Spinal cord (tissue), 9 donors: ENCODE measurements at regions not wholly inside any gene's neighbourhood (a gene's known extent, or its start where the extent isn't known, plus 50 kb on each side); places are given as distances from the start of the nearest gene placed in this dataset.
A peak's percentile ranks its signal among the peaks of the same experiment; 100 is the strongest.

ENCODE experiments used
- DNase-seq, 6 donors: peaks; one replicate each; pipeline versions ENCODE4 v3.0.0 to v3.0.0-alpha.2; 2013 to 2015; ENCODE audit warnings: low spot score in 6 of 6, low read depth in 4 of 6
- H3K27ac ChIP-seq: one replicate; pipeline ENCODE4 v1.5.1; 2013; ENCODE audit warnings: low read depth, low read length, control low read depth
- H3K27me3 ChIP-seq: one replicate; pipeline ENCODE4 v1.6.1; 2013; ENCODE audit warnings: low read length; ENCODE audit not compliant: control insufficient read depth, insufficient read depth
- H3K36me3 ChIP-seq: one replicate; pipeline ENCODE4 v1.6.1; 2013; ENCODE audit warnings: low read length; ENCODE audit not compliant: control insufficient read depth, insufficient read depth
- H3K4me1 ChIP-seq: one replicate; pipeline ENCODE4 v1.6.1; 2013; ENCODE audit warnings: low read length; ENCODE audit not compliant: control insufficient read depth, insufficient read depth
- H3K4me3 ChIP-seq: one replicate; pipeline ENCODE4 v1.5.1; 2013; ENCODE audit warnings: low read depth, low read length, control low read depth
- H3K9me3 ChIP-seq: one replicate; pipeline ENCODE4 v1.6.1; 2013; ENCODE audit warnings: low read length; ENCODE audit not compliant: control insufficient read depth, insufficient read depth
- WGBS: methylation state at CpG from one replicate; pipeline ENCODE4 v1.1.5; 2013; ENCODE audit warnings: missing lambda C conversion rate; ENCODE audit not compliant: insufficient coverage; 5-methylcytosine and 5-hydroxymethylcytosine counted together
- donor health status: healthy.

DNA sequence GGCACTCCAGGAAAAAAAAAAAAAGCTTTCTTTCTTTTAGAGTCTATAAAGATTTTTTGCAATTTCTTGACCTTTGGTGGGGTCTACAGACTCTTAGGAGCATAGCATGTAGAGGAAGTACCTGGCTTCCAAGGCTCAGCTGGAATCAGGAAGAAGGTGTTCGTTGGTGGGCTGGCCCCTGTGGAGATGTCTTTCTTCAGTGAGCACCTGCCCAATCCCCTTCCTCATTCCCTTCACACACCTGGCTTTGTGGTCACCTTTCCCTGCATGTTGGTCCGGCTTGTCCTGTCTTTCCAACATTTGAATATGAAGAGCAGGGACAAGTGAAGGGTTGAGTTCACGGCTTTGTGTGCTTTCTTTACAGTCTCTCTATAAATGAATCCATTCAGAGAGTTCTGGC is 352.4 kb downstream of the HAPSTR1 start:
- Histone ChIP-seq H3K27me3 (no peaks in the 10 kb centered on the region), H3K4me3 (no peak overlapping the region), H3K36me3 (no peaks in the 10 kb centered on the region), H3K4me1 (no peaks in the 10 kb centered on the region), H3K27ac (no peak overlapping the region), H3K9me3 (no peaks in the 10 kb centered on the region)
- no peak for DNase-seq
- 47% methylated on average over 2 of the region's 3 CpGs for WGBS

DNA sequence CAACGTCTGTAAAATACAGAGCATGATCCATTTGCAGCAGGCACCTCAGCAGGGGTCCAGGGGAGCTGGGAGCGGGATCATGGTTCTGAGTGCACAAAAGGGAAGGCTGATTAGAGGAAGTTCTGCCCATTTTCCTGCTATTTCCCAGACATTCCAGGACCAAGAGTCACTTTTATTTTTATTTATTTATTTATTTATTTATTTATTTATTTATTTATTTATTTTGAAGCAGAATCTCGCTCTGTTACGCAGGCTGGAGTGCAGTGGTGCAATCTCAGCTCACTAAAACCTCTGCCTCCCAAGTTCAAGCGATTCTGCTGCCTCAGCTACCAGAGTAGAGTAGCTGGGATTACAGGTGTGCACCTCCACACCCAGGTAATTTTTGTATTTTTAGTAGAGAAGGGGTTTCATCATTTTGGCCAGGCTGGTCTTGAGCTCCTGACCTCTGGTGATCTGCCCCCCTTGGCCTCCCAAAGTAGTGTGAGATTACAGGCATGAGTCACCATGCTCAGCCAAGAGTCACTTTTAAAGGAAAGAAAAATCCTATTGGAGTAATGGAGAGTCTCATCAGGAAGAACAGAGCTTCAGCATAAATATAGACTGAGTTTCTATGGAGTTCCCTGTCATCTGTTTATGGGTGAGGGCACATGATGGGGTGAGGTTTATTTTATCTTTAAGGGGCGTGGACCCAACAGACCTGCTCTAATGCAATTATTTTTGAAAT is 355.2 kb downstream of the HAPSTR1 start:
- H3K9me3 ChIP-seq = no peaks in the 10 kb centered on the region
- no peaks in the 10 kb centered on the region for H3K27me3 ChIP-seq
- 67% methylated on average over 2 of the region's 6 CpGs for WGBS
- DNase-seq = no peak
- no peak overlapping the region for H3K4me3 ChIP-seq
- H3K4me1 ChIP-seq = no peaks in the 10 kb centered on the region
- H3K27ac ChIP-seq = no peak overlapping the region
- H3K36me3 ChIP-seq = no peaks in the 10 kb centered on the region

DNA sequence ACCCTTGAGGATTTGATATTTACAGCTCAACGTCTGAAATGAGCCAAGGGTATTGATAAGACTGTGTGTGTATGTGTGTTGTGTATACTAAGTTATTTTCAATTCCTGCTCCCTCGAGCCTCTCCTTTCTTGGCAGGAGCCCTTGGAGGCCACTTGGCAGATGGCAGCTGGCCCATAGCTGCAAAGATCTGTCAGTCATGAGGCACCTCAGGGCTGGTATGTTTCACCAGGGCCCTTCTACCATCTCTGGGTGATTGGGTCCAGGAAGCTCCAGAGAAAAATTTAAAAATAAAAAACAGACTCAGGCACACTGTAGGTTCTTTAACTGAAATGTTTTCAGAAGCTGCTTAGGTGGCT is 355.7 kb downstream of the HAPSTR1 start:
- Histone ChIP-seq H3K9me3 (no peaks in the 10 kb centered on the region), H3K4me1 (no peaks in the 10 kb centered on the region), H3K4me3 (no peak overlapping the region), H3K36me3 (no peaks in the 10 kb centered on the region), H3K27me3 (no peaks in the 10 kb centered on the region), H3K27ac (no peak overlapping the region)
- peak in 1 of 6 donors; percentile 41 for DNase-seq
- 30% methylated on average over 1 of the region's 2 CpGs for WGBS

DNA sequence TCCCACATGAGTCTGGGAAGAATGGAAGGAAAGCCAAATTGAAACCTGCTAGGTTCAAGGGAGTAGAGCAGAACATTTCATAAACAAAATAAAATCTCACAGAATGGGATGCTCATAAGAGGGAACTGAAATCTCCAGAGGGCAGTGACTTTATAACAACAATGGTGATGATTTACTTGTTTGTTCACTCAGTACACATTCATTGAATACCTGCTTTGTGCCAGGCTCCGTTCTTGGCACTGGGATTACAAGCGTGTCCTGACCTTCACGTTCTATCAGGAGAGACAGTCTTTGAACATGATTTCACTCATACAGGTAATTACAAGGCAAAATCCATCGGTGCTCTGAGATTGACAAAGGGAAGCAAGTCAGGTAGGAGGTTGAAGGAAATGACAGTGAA is 356.3 kb downstream of the HAPSTR1 start:
- 89% methylated on average over 1 of the region's 4 CpGs for WGBS
- H3K27me3 ChIP-seq = no peaks in the 10 kb centered on the region
- H3K4me3 ChIP-seq = no peak overlapping the region
- H3K9me3 ChIP-seq = no peaks in the 10 kb centered on the region
- no peak for DNase-seq
- no peak overlapping the region for H3K27ac ChIP-seq
- H3K36me3 ChIP-seq = no peaks in the 10 kb centered on the region
- no peaks in the 10 kb centered on the region for H3K4me1 ChIP-seq

DNA sequence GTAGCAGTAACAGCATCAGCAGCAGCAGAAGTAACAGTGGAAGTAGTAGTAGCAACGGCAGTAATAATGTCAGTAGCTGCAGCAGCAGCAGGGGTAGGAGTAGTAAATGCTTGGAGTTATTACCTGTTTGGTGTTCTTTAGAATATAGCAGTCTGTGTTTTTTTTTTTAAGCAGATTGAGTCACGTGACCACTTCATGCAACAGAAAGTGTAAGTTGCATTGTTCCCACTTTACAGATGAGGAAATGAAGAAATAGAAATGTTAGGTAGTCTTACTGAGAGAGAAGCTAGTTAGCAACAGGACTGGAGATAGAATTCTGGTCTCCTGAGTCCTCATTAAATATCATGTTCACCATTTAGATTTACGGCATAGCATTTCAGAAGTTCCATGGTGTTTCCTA is 358.2 kb downstream of the HAPSTR1 start:
- no peak for DNase-seq
- 87% methylated on average over 2 of the region's 3 CpGs for WGBS
- Histone ChIP-seq H3K27ac (no peak overlapping the region), H3K4me1 (no peaks in the 10 kb centered on the region), H3K4me3 (no peak overlapping the region), H3K9me3 (no peaks in the 10 kb centered on the region), H3K27me3 (no peaks in the 10 kb centered on the region), H3K36me3 (no peaks in the 10 kb centered on the region)

DNA sequence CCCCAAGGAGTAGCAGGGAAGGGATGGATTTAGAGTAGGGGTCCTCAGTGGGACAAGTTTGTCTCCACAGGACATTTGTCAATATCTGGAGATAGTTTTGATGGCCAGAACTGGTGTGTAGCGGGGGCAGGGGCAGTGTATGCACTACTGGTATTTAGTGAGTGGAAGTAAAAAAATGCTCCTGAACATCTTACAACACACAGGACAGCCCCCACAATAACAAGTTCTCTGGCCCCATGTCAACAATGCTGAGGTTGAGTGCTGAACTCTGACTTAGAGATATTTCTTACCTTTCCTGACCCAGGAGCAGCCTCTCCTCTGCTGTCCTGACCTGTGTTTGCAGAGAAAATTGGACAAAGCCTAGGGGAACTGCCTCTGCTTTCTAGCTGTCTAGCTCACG is 365.8 kb downstream of the HAPSTR1 start:
- Histone ChIP-seq H3K27ac (no peak overlapping the region), H3K36me3 (no peaks in the 10 kb centered on the region), H3K27me3 (no peaks in the 10 kb centered on the region), H3K9me3 (no peaks in the 10 kb centered on the region), H3K4me3 (no peak overlapping the region), H3K4me1 (no peaks in the 10 kb centered on the region)
- WGBS = no CpG with 5 or more reads among the region's 2 CpGs
- no peak for DNase-seq

DNA sequence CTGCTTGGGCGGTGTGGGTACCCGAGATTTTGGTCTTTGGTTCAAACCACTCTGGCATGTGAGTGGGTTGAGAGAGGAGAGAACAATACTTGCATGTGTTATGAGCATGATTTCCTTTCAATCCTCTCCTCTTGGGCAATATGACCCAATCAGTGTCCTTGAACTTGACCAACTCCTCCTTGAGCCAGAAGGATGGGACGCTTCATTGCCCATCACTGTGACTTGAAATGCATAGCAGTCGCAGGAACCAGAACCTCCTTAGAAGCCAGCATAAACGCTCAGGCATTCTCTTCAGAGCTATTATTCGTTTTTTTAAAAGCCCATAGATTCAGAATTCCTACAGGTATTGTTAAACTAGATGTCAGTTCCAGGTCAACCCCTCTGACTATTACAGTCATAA is 367.4 kb downstream of the HAPSTR1 start:
- Histone ChIP-seq H3K27ac (no peak overlapping the region), H3K4me3 (no peak overlapping the region), H3K27me3 (no peaks in the 10 kb centered on the region), H3K36me3 (no peaks in the 10 kb centered on the region), H3K4me1 (no peaks in the 10 kb centered on the region), H3K9me3 (no peaks in the 10 kb centered on the region)
- 91% methylated on average over 2 of the region's 6 CpGs for WGBS
- DNase-seq = peak in 1 of 6 donors; percentile 26

DNA sequence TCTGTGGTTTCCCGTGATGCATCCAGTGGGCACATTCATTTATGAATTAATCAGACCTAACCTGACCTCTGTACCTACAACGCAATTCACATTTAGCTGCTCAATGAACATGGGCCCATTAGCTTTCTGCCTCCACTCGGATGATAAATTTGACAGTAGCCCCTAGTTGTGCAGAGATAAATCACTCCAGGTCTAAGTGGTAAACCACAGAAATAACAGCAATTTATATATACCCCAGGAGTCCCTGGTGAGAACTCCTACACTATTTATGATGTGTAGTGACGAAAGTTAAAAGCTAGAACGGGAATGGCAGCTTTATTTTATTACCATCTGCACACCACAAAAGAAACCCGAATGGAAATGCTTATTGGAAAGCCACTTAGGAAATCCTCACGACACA is 371.5 kb downstream of the HAPSTR1 start:
- Histone ChIP-seq H3K36me3 (no peaks in the 10 kb centered on the region), H3K4me3 (no peak overlapping the region), H3K27ac (no peak overlapping the region), H3K27me3 (no peaks in the 10 kb centered on the region), H3K4me1 (no peaks in the 10 kb centered on the region), H3K9me3 (no peaks in the 10 kb centered on the region)
- peak in 1 of 6 donors; percentile 61 for DNase-seq
- WGBS = 78% methylated on average over 2 of the region's 7 CpGs

DNA sequence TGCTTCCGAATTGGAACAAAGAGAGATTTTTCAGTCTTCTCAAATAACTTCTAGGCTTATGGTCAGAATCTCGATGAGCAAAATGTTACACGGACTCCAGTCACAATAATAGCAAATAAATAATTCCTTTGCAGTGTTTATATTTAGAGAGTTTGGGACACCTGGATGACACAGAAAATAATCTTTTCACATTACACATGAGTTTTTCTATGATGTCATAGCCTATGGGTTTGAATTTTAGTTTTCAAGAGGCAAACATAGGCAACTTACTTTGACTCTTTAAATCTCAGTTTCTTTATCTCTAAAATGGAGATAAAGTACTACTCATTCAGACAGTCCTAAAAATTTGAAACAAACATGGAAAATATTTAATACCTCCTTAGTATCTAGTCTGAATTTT is 372.0 kb downstream of the HAPSTR1 start:
- Histone ChIP-seq H3K27ac (no peak overlapping the region), H3K4me3 (no peak overlapping the region), H3K4me1 (no peaks in the 10 kb centered on the region), H3K9me3 (no peaks in the 10 kb centered on the region), H3K27me3 (no peaks in the 10 kb centered on the region), H3K36me3 (no peaks in the 10 kb centered on the region)
- no CpG with 5 or more reads among the region's 3 CpGs for WGBS
- no peak for DNase-seq

DNA sequence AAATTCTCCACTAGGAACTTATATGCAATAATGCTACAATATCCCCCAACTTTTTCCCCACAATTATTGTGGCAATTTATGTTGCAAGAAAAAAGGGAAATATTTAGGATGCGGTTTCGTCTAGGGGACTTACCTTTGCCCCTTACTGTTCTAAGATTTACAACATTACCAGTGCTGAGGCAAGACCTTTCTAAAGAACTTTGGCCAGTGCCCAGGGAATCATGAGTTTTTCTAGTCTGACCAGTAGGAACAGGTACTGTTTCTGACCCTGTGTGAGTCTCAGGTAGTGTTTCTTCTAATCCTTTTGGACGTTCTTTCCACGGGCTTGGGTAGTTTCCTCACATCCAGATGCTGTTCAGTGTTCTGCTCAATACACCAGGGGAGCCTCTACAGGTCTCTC is 373.7 kb downstream of the HAPSTR1 start:
- Histone ChIP-seq H3K4me1 (no peaks in the 10 kb centered on the region), H3K9me3 (no peaks in the 10 kb centered on the region), H3K4me3 (no peak overlapping the region), H3K36me3 (no peaks in the 10 kb centered on the region), H3K27me3 (no peaks in the 10 kb centered on the region), H3K27ac (no peak overlapping the region)
- 90% methylated on average over 2 of the region's 4 CpGs for WGBS
- DNase-seq = no peak
